ENCODE measurements at regions not wholly inside any gene's neighbourhood (a gene's known extent, or its start where the extent isn't known, plus 50 kb on each side); places are given as distances from the start of the nearest gene placed in this dataset. TPM values are rescaled to one million over a fixed set of nuclear protein-coding genes. Genes with fewer than 3 reads are reported as not detected.

Small RNAs in the stretch of these regions (small RNA-seq; reads per million reads assigned to genes)
- gene RF00100 (ENCODE audit: insufficient read depth) = 226 reads per million, percentile 97 among the genes with 10 or more reads in this experiment
- not detected for gene RNU1-59P (ENCODE audit: insufficient read depth)
